ENCODE measurements at regions not wholly inside any gene's neighbourhood (a gene's known extent, or its start where the extent isn't known, plus 50 kb on each side); places are given as distances from the start of the nearest gene placed in this dataset.

GRCh38 chr2:125745514-125745913 is 910.4 kb upstream of the GYPC start:
- Histone ChIP-seq H3K36me3 (no peaks in the 10 kb centered on the region), H3K4me3 (no peak overlapping the region), H3K4me1 (peaks cover 0 to 3% (median 0%) of the 10 kb centered on the region in 4 donors), H3K9me3 (no peaks in the 10 kb centered on the region), H3K27me3 (no peaks in the 10 kb centered on the region), H3K27ac (no peak overlapping the region)
- DNase-seq: peak in 1 of 3 donors; percentile 55
- intact Hi-C loops (cut with DNase I): loop anchor here in 1 of 2 donors (10.0 kb wide), 1 partner anchor 1029 kb away; no protein-coding TSS in a partner anchor
- TF ChIP-seq CTCF (IDR thresholded peaks at IDR 0.05) (peak; percentile 53 to 68 (median 55)), POLR2A (IDR thresholded peaks at IDR 0.05) (no peak)
- WGBS (ENCODE audit: insufficient coverage, low coverage, low lambda C conversion rate, missing lambda C conversion rate): 29% methylated on average over 3 of the region's 4 CpGs
- ATAC-seq: peak; percentile 85 to 97 (median 92)

- Histone ChIP-seq H3K27me3 (no peaks in the 10 kb centered on the region), H3K9me3 (no peaks in the 10 kb centered on the region), H3K36me3 (no peaks in the 10 kb centered on the region), H3K4me3 (no peak overlapping the region), H3K27ac (no peak overlapping the region), H3K4me1 (peaks cover 0 to 3% (median 0%) of the 10 kb centered on the region in 4 donors)
- DNase-seq (no peak), ATAC-seq (peak in 2 of 4 donors; percentile 42 to 57)
- TF ChIP-seq POLR2A (IDR thresholded peaks at IDR 0.05): no peak
- no peak for TF ChIP-seq CTCF (IDR thresholded peaks at IDR 0.05)
- intact Hi-C loops (cut with DNase I): loop anchor here in 1 of 2 donors (10.0 kb wide), 1 partner anchor 1028 kb away; no protein-coding TSS in a partner anchor
- WGBS (ENCODE audit: insufficient coverage, low coverage, low lambda C conversion rate, missing lambda C conversion rate): 66% methylated on average over 4 of the region's 4 CpGs
Observed at GRCh38 chr2:125746321-125747164, 909.4 kb upstream of the GYPC start.

- Histone ChIP-seq H3K27ac (no peak overlapping the region), H3K27me3 (no peaks in the 10 kb centered on the region), H3K36me3 (no peaks in the 10 kb centered on the region), H3K9me3 (no peaks in the 10 kb centered on the region), H3K4me3 (no peak overlapping the region), H3K4me1 (peaks cover 0 to 3% (median 0%) of the 10 kb centered on the region in 4 donors)
- no peak for TF ChIP-seq POLR2A (IDR thresholded peaks at IDR 0.05)
- TF ChIP-seq CTCF (IDR thresholded peaks at IDR 0.05): no peak
- ATAC-seq (no peak), DNase-seq (no peak)
- intact Hi-C loops (cut with DNase I): loop anchor here in 1 of 2 donors (10.0 kb wide), 1 partner anchor 1028 kb away; no protein-coding TSS in a partner anchor
Observed at GRCh38 chr2:125747165-125747425, 908.9 kb upstream of the GYPC start.

GRCh38 chr2:125756431-125756830 is 899.5 kb upstream of the GYPC start:
- DNase-seq (no peak), ATAC-seq (no peak)
- intact Hi-C loops (cut with DNase I): no loop called here
- Histone ChIP-seq H3K27me3 (no peaks in the 10 kb centered on the region), H3K27ac (no peak overlapping the region), H3K4me1 (no peaks in the 10 kb centered on the region), H3K4me3 (no peak overlapping the region), H3K9me3 (no peaks in the 10 kb centered on the region), H3K36me3 (no peaks in the 10 kb centered on the region)
- WGBS (ENCODE audit: insufficient coverage, low coverage, low lambda C conversion rate, missing lambda C conversion rate): 46% methylated on average over 4 of the region's 4 CpGs
- no peak for TF ChIP-seq POLR2A (IDR thresholded peaks at IDR 0.05)
- TF ChIP-seq CTCF (IDR thresholded peaks at IDR 0.05): no peak

Measured in right lobe of liver (tissue), 6 donors.